ENCODE measurements at regions not wholly inside any gene's neighbourhood (a gene's known extent, or its start where the extent isn't known, plus 50 kb on each side); places are given as distances from the start of the nearest gene placed in this dataset.

GRCh38 chr1:229129301-229130027, 141.4 kb upstream of the RAB4A start:
- TF ChIP-seq PRDM4 (CRISPR knock-in tag; IDR thresholded peaks at IDR 0.05; ENCODE audit: borderline replicate concordance) = no peak
- TF ChIP-seq ARNT (IDR thresholded peaks at IDR 0.05) = no peak
- no peak for TF ChIP-seq FOXK2 (IDR thresholded peaks at IDR 0.05)
- TF ChIP-seq BRCA1 (CRISPR knock-in tag; IDR thresholded peaks at IDR 0.05) = no peak
- no peak for TF ChIP-seq FOXM1 (CRISPR knock-in tag; IDR thresholded peaks at IDR 0.05)
- no peak for TF ChIP-seq GMEB1 (CRISPR knock-in tag; IDR thresholded peaks at IDR 0.05; ENCODE audit: borderline replicate concordance)

All from HepG2 (cell line).